ENCODE measurements at regions not wholly inside any gene's neighbourhood (a gene's known extent, or its start where the extent isn't known, plus 50 kb on each side); places are given as distances from the start of the nearest gene placed in this dataset.

- H3K4me3 ChIP-seq (ENCODE audit: low read depth, low read length) = no peak overlapping the region
- no peaks in the 10 kb centered on the region for H3K27me3 ChIP-seq (replicated peaks; ENCODE audit: control insufficient read depth, insufficient read depth, low read length)
- Mint-ChIP-seq H3K27me3 (ENCODE audit: insufficient read depth, unreplicated experiment) (no peaks in the 10 kb centered on the region), H3K27ac (ENCODE audit: unreplicated experiment) (no peak overlapping the region), H3K9me3 (ENCODE audit: unreplicated experiment) (no peaks in the 10 kb centered on the region), H3K4me3 (ENCODE audit: unreplicated experiment) (no peak overlapping the region), H3K36me3 (ENCODE audit: insufficient read depth, unreplicated experiment) (no peaks in the 10 kb centered on the region), H3K4me1 (ENCODE audit: low read depth, unreplicated experiment) (no peaks in the 10 kb centered on the region)
- no peak for DNase-seq
- H3K9me3 ChIP-seq = no peaks in the 10 kb centered on the region
- TF ChIP-seq, protein P1, sequence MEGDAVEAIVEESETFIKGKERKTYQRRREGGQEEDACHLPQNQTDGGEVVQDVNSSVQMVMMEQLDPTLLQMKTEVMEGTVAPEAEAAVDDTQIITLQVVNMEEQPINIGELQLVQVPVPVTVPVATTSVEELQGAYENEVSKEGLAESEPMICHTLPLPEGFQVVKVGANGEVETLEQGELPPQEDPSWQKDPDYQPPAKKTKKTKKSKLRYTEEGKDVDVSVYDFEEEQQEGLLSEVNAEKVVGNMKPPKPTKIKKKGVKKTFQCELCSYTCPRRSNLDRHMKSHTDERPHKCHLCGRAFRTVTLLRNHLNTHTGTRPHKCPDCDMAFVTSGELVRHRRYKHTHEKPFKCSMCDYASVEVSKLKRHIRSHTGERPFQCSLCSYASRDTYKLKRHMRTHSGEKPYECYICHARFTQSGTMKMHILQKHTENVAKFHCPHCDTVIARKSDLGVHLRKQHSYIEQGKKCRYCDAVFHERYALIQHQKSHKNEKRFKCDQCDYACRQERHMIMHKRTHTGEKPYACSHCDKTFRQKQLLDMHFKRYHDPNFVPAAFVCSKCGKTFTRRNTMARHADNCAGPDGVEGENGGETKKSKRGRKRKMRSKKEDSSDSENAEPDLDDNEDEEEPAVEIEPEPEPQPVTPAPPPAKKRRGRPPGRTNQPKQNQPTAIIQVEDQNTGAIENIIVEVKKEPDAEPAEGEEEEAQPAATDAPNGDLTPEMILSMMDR (IDR thresholded peaks at IDR 0.05; ENCODE audit: insufficient read depth in 1 of 2, low read depth in 1 of 2, low read length in 1 of 2, severe bottlenecking in 1 of 2, unreplicated experiment in 1 of 2) = no peak
- H3K36me3 ChIP-seq (ENCODE audit: control insufficient read depth, insufficient read depth, low read length) = no peaks in the 10 kb centered on the region
- no TSS peak for BruUV-seq (replicated peaks)
- H3K4me1 ChIP-seq = no peaks in the 10 kb centered on the region
- intact Hi-C loops (cut with micrococcal nuclease; ENCODE audit: unreplicated experiment) = no loop called here
- ChIA-PET CTCF (no interaction called here), POLR2A (no interaction called here)
Measured at GRCh38 chr2:186099826-186100225, 361.2 kb downstream of the FSIP2 start.

DNA sequence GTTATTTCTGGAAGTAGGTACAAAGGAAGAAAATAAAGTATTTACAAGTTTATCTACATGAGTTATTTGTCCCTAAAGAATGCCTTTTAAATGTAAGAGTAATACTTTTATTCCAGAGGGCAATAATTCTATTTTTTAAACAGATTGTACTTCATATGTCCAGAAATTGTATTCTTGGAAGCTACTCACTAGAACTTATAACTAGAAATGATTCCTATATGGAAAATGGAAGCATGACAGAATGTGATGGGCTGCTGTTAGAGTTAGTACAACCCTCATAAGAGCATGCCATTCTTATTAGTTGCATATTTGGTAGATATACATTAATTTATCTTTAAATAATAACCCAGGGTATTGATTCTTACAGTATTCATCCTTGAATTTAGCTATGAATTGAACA lies 362.0 kb downstream of the FSIP2 start:
- H3K9me3 Mint-ChIP-seq (ENCODE audit: unreplicated experiment) = no peaks in the 10 kb centered on the region
- intact Hi-C loops (cut with micrococcal nuclease; ENCODE audit: unreplicated experiment) = no loop called here
- Histone ChIP-seq H3K36me3 (ENCODE audit: control insufficient read depth, insufficient read depth, low read length) (no peaks in the 10 kb centered on the region), H3K27me3 (replicated peaks; ENCODE audit: control insufficient read depth, insufficient read depth, low read length) (no peaks in the 10 kb centered on the region), H3K9me3 (no peaks in the 10 kb centered on the region), H3K4me3 (ENCODE audit: low read depth, low read length) (no peak overlapping the region), H3K4me1 (no peaks in the 10 kb centered on the region)
- ChIA-PET POLR2A (no interaction called here), CTCF (no interaction called here)
- no peak overlapping the region for H3K27ac Mint-ChIP-seq (ENCODE audit: unreplicated experiment)
- H3K4me1 Mint-ChIP-seq (ENCODE audit: low read depth, unreplicated experiment) = no peaks in the 10 kb centered on the region
- no peaks in the 10 kb centered on the region for H3K36me3 Mint-ChIP-seq (ENCODE audit: insufficient read depth, unreplicated experiment)
- no peaks in the 10 kb centered on the region for H3K27me3 Mint-ChIP-seq (ENCODE audit: insufficient read depth, unreplicated experiment)
- BruUV-seq (replicated peaks) = no TSS peak
- H3K4me3 Mint-ChIP-seq (ENCODE audit: unreplicated experiment) = no peak overlapping the region
- TF ChIP-seq, protein P1 (IDR thresholded peaks at IDR 0.05; ENCODE audit: insufficient read depth in 1 of 2, low read depth in 1 of 2, low read length in 1 of 2, severe bottlenecking in 1 of 2, unreplicated experiment in 1 of 2) = no peak
- no peak for DNase-seq

DNA sequence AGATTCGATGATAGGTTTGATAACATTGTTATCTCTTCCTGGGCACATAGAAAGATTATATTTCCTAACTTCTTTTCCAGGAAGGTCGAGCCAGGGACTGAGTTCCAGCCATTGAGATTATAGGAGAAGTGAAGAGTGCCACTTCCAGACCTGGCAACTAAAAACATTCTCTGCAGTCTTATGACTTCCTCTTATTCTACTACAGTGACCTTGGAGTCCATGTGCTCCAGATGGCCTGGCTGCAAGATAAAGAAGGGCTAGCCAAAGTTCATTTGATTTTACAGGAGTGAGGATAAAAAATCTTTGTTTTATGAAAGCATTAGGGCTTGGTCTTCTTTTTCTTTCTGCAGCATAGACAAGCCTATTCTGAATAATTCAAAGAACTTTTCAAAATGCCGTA lies 363.0 kb downstream of the FSIP2 start:
- H3K27ac Mint-ChIP-seq (ENCODE audit: unreplicated experiment) = no peak overlapping the region
- no TSS peak for BruUV-seq (replicated peaks)
- no peaks in the 10 kb centered on the region for H3K36me3 ChIP-seq (ENCODE audit: control insufficient read depth, insufficient read depth, low read length)
- intact Hi-C loops (cut with micrococcal nuclease; ENCODE audit: unreplicated experiment) = no loop called here
- H3K4me1 Mint-ChIP-seq (ENCODE audit: low read depth, unreplicated experiment) = no peaks in the 10 kb centered on the region
- H3K4me3 Mint-ChIP-seq (ENCODE audit: unreplicated experiment) = no peak overlapping the region
- H3K36me3 Mint-ChIP-seq (ENCODE audit: insufficient read depth, unreplicated experiment) = no peaks in the 10 kb centered on the region
- H3K4me3 ChIP-seq (ENCODE audit: low read depth, low read length) = no peak overlapping the region
- H3K9me3 Mint-ChIP-seq (ENCODE audit: unreplicated experiment) = no peaks in the 10 kb centered on the region
- no peaks in the 10 kb centered on the region for H3K27me3 ChIP-seq (replicated peaks; ENCODE audit: control insufficient read depth, insufficient read depth, low read length)
- no peaks in the 10 kb centered on the region for H3K9me3 ChIP-seq
- ChIA-PET CTCF (no interaction called here), POLR2A (no interaction called here)
- H3K4me1 ChIP-seq = no peaks in the 10 kb centered on the region
- H3K27me3 Mint-ChIP-seq (ENCODE audit: insufficient read depth, unreplicated experiment) = no peaks in the 10 kb centered on the region
- TF ChIP-seq, protein P1 (IDR thresholded peaks at IDR 0.05; ENCODE audit: insufficient read depth in 1 of 2, low read depth in 1 of 2, low read length in 1 of 2, severe bottlenecking in 1 of 2, unreplicated experiment in 1 of 2) = no peak
- DNase-seq = no peak
